Suprapubic skin (tissue), 4 donors: ENCODE measurements at regions not wholly inside any gene's neighbourhood (a gene's known extent, or its start where the extent isn't known, plus 50 kb on each side); places are given as distances from the start of the nearest gene placed in this dataset.

ENCODE experiments used
- DNase-seq, 2 donors: peaks; one replicate each; pipeline ENCODE4 v3.0.0-alpha.2; 2019; ENCODE audit warnings: low spot score in 2 of 2
- H3K27ac ChIP-seq: fragments of 200-600 bp; sonication (generic); one replicate; pipeline ENCODE4 v1.5.1; 2019
- H3K27me3 ChIP-seq: fragments of 200-600 bp; sonication (generic); one replicate; pipeline ENCODE4 v1.5.1; 2019
- H3K36me3 ChIP-seq: fragments of 200-600 bp; sonication (generic); one replicate; pipeline ENCODE4 v1.5.1; 2019
- H3K4me1 ChIP-seq: fragments of 200-600 bp; sonication (generic); one replicate; pipeline ENCODE4 v1.5.1; 2019
- H3K4me3 ChIP-seq: fragments of 200-600 bp; sonication (generic); one replicate; pipeline ENCODE4 v1.5.1; 2019; ENCODE audit warnings: mild to moderate bottlenecking
- H3K9me3 ChIP-seq: fragments of 200-600 bp; sonication (generic); one replicate; pipeline ENCODE4 v1.5.1; 2019
- CTCF ChIP-seq, 2 donors: fragments of 200-600 bp in 1 of 2; fragments of 450-650 bp in 1 of 2; sonication (generic) in 1 of 2; IDR thresholded peaks; one replicate each; pipeline ENCODE4 v1.5.1; 2016 to 2019; ENCODE audit warnings: antibody characterized with exemption in 2 of 2, mild to moderate bottlenecking in 1 of 2, moderate library complexity in 1 of 2
- EP300 ChIP-seq: sonication (generic); formaldehyde crosslinking; IDR thresholded peaks from one replicate; pipeline ENCODE4 v1.6.1; 2017; ENCODE audit warnings: antibody characterized with exemption
- POLR2A ChIP-seq, 2 donors: fragments of 450-650 bp; IDR thresholded peaks; one replicate each; pipeline ENCODE4 v1.6.1; 2017; ENCODE audit warnings: antibody characterized with exemption in 2 of 2, mild to moderate bottlenecking in 2 of 2, moderate library complexity in 2 of 2
- POLR2AphosphoS5 ChIP-seq, 3 donors: sonication (generic); formaldehyde crosslinking; IDR thresholded peaks; one replicate each; pipeline ENCODE4 v1.6.1; 2017; ENCODE audit warnings: antibody characterized with exemption in 3 of 3
- WGBS: methylation state at CpG from one replicate; pipeline ENCODE4 v1.1.5; 2018; 5-methylcytosine and 5-hydroxymethylcytosine counted together

- no peak for DNase-seq
- WGBS: 77% methylated on average over 3 of the region's 3 CpGs
- peaks cover 86% of the 10 kb centered on the region for H3K4me1 ChIP-seq
Observed at GRCh38 chr9:690517-691111, 150.9 kb upstream of the DMRT1 start.

GRCh38 chr9:691825-692400 lies 149.6 kb upstream of the DMRT1 start:
- no peaks in the 10 kb centered on the region for H3K36me3 ChIP-seq
- no peaks in the 10 kb centered on the region for H3K9me3 ChIP-seq
- peaks cover 88% of the 10 kb centered on the region for H3K4me1 ChIP-seq
- no peak for DNase-seq
- TF ChIP-seq POLR2A (IDR thresholded peaks at IDR 0.05) (no peak), POLR2AphosphoS5 (IDR thresholded peaks at IDR 0.05) (no peak), CTCF (IDR thresholded peaks at IDR 0.05) (no peak), EP300 (no peak)
- WGBS: 45% methylated on average over 3 of the region's 3 CpGs
- H3K27me3 ChIP-seq: no peaks in the 10 kb centered on the region
- H3K27ac ChIP-seq: peak overlapping the region; percentile 89
- H3K4me3 ChIP-seq: no peak overlapping the region

More at GRCh38 chr9:690517-691111, 150.9 kb upstream of the DMRT1 start:
- Histone ChIP-seq H3K27ac (peak overlapping the region; percentile 89), H3K27me3 (no peaks in the 10 kb centered on the region), H3K4me3 (no peak overlapping the region), H3K9me3 (no peaks in the 10 kb centered on the region), H3K36me3 (no peaks in the 10 kb centered on the region)
- no peak for TF ChIP-seq POLR2A (IDR thresholded peaks at IDR 0.05)
- TF ChIP-seq EP300: no peak
- TF ChIP-seq CTCF (IDR thresholded peaks at IDR 0.05): no peak
- TF ChIP-seq POLR2AphosphoS5 (IDR thresholded peaks at IDR 0.05): no peak

GRCh38 chr9:692636-693129 lies 148.8 kb upstream of the DMRT1 start:
- peak overlapping the region; percentile 89 for H3K27ac ChIP-seq
- no peaks in the 10 kb centered on the region for H3K27me3 ChIP-seq
- DNase-seq: no peak
- H3K36me3 ChIP-seq: no peaks in the 10 kb centered on the region
- no peaks in the 10 kb centered on the region for H3K9me3 ChIP-seq
- peak overlapping the region; percentile 31 for H3K4me3 ChIP-seq
- WGBS: 64% methylated on average over 4 of the region's 4 CpGs
- TF ChIP-seq POLR2A (IDR thresholded peaks at IDR 0.05) (no peak), CTCF (IDR thresholded peaks at IDR 0.05) (no peak), POLR2AphosphoS5 (IDR thresholded peaks at IDR 0.05) (no peak)
- peaks cover 87% of the 10 kb centered on the region for H3K4me1 ChIP-seq

GRCh38 chr9:693201-694091 lies 148.1 kb upstream of the DMRT1 start:
- Histone ChIP-seq H3K4me3 (peak overlapping the region; percentile 31), H3K4me1 (peaks cover 80% of the 10 kb centered on the region), H3K9me3 (no peaks in the 10 kb centered on the region), H3K36me3 (no peaks in the 10 kb centered on the region), H3K27me3 (no peaks in the 10 kb centered on the region), H3K27ac (peak overlapping the region; percentile 89)
- TF ChIP-seq EP300 (no peak), POLR2AphosphoS5 (IDR thresholded peaks at IDR 0.05) (no peak), POLR2A (IDR thresholded peaks at IDR 0.05) (no peak), CTCF (IDR thresholded peaks at IDR 0.05) (no peak)
- WGBS: 4% methylated on average over 6 of the region's 6 CpGs
- DNase-seq: no peak

- DNase-seq: no peak
- Histone ChIP-seq H3K36me3 (no peaks in the 10 kb centered on the region), H3K9me3 (no peaks in the 10 kb centered on the region), H3K4me1 (peaks cover 77% of the 10 kb centered on the region), H3K4me3 (no peak overlapping the region), H3K27ac (peak overlapping the region; percentile 89), H3K27me3 (no peaks in the 10 kb centered on the region)
- TF ChIP-seq POLR2A (IDR thresholded peaks at IDR 0.05) (no peak), EP300 (no peak), CTCF (IDR thresholded peaks at IDR 0.05) (no peak), POLR2AphosphoS5 (IDR thresholded peaks at IDR 0.05) (no peak)
- WGBS: 50% methylated on average over 1 of the region's 1 CpG
Observed at GRCh38 chr9:694092-694402, 147.4 kb upstream of the DMRT1 start.
